ENCODE measurements at regions not wholly inside any gene's neighbourhood (a gene's known extent, or its start where the extent isn't known, plus 50 kb on each side); places are given as distances from the start of the nearest gene placed in this dataset.

- no peak for TF ChIP-seq CTCF (IDR thresholded peaks at IDR 0.05)
- TF ChIP-seq POLR2A (IDR thresholded peaks at IDR 0.05), result no peak
Observed at GRCh38 chr1:104624538-104624937, 874.8 kb downstream of the AMY1C start.
